ENCODE measurements at regions not wholly inside any gene's neighbourhood (a gene's known extent, or its start where the extent isn't known, plus 50 kb on each side); places are given as distances from the start of the nearest gene placed in this dataset.

- no peak for TF ChIP-seq FOXA1 (IDR thresholded peaks at IDR 0.05)
- no peak for TF ChIP-seq ZNF384 (IDR thresholded peaks at IDR 0.05)
- TF ChIP-seq TARDBP (IDR thresholded peaks at IDR 0.05) = no peak
- no peak for TF ChIP-seq SP1 (IDR thresholded peaks at IDR 0.05)
- no peak for TF ChIP-seq HDGF (IDR thresholded peaks at IDR 0.05; ENCODE audit: borderline replicate concordance)
- TF ChIP-seq ELF4 (IDR thresholded peaks at IDR 0.05) = no peak
- no peak for TF ChIP-seq BHLHE40 (IDR thresholded peaks at IDR 0.05; ENCODE audit: borderline replicate concordance)
- TF ChIP-seq FOXM1 (IDR thresholded peaks at IDR 0.05; ENCODE audit: borderline replicate concordance) = no peak
- TF ChIP-seq SUZ12 (IDR thresholded peaks at IDR 0.05) = no peak
Measured at GRCh38 chr11:92524542-92524941, 299.9 kb downstream of the FAT3 start.

All from HEK293T (cell line).